IMR-90 (cell line): ENCODE measurements at regions not wholly inside any gene's neighbourhood (a gene's known extent, or its start where the extent isn't known, plus 50 kb on each side); places are given as distances from the start of the nearest gene placed in this dataset.

ENCODE experiments used
- ATAC-seq: fragments of 200-7000 bp; cut with Tn5 transposase; 2 replicates; pipeline ENCODE4 v1.9.1; 2020; ENCODE audit warnings: low read depth, mild to moderate bottlenecking, moderate library complexity
- BruUV-seq: library from RNA; stranded (reverse); fragments of 400-500 nt; replicated peaks from 2 replicates; lab custom pipeline; 2021; lab: Mats Ljungman, UMichigan
- CTCF ChIA-PET: fragments of 300-600 bp; formaldehyde crosslinking; extraction: SDS; loops from one replicate; lab custom pipeline; 2021; ENCODE audit warnings: antibody characterized with exemption; lab: Yijun Ruan, JAX
- POLR2A ChIA-PET: fragments of 300-600 bp; sonication (Branson Sonifier 250); formaldehyde crosslinking; loops from one replicate; lab custom pipeline; 2022; ENCODE audit warnings: antibody characterized with exemption; ENCODE audit not compliant: unreplicated experiment; lab: Charles Lee
- DNase-seq: peaks from one replicate; pipeline ENCODE4 v3.0.0; 2013
- H2AFZ ChIP-seq: replicated peaks from 2 replicates; pipeline ENCODE3; 2013; ENCODE audit warnings: low read length, mild to moderate bottlenecking; ENCODE audit not compliant: poor library complexity
- H2AK5ac ChIP-seq: 2 replicates; pipeline ENCODE4 v1.6.1; 2013; ENCODE audit warnings: low read depth, low read length, inconsistent platforms
- H2AK9ac ChIP-seq: replicated peaks from 2 replicates; pipeline ENCODE3; 2013; ENCODE audit warnings: mild to moderate bottlenecking, low read depth, low read length, moderate library complexity; ENCODE audit not compliant: poor library complexity
- H2BK120ac ChIP-seq: 2 replicates; pipeline ENCODE4 v1.6.1; 2013; ENCODE audit warnings: low read depth, low read length, inconsistent platforms
- H2BK15ac ChIP-seq: 3 replicates; pipeline ENCODE4 v1.6.1; 2013; ENCODE audit warnings: low read depth, low read length, inconsistent platforms
- H2BK20ac ChIP-seq: 2 replicates; pipeline ENCODE4 v1.6.1; 2013; ENCODE audit warnings: low read depth, mild to moderate bottlenecking, inconsistent platforms, low read length, moderate library complexity
- H2BK5ac ChIP-seq: 2 replicates; pipeline ENCODE4 v1.6.1; 2013; ENCODE audit warnings: mild to moderate bottlenecking, low read depth, low read length, inconsistent platforms; ENCODE audit not compliant: poor library complexity, severe bottlenecking
- H3K14ac ChIP-seq: replicated peaks from 2 replicates; pipeline ENCODE4 v1.6.1; 2013; ENCODE audit warnings: low read depth, low read length, inconsistent platforms
- H3K18ac ChIP-seq: 2 replicates; pipeline ENCODE4 v1.6.1; 2013; ENCODE audit warnings: low read depth, low read length, control low read depth
- H3K23ac ChIP-seq: 2 replicates; pipeline ENCODE4 v1.6.1; 2013; ENCODE audit warnings: low read depth, low read length, inconsistent platforms
- H3K27ac ChIP-seq: 2 replicates; pipeline ENCODE4 v1.5.1; 2013; ENCODE audit warnings: mild to moderate bottlenecking, control low read depth, low read length; ENCODE audit not compliant: insufficient read depth
- H3K27me3 ChIP-seq: 2 replicates; pipeline ENCODE4 v1.6.1; 2013; ENCODE audit warnings: low read length; ENCODE audit not compliant: control insufficient read depth, insufficient read depth
- H3K36me3 ChIP-seq: 2 replicates; pipeline ENCODE4 v1.6.1; 2013; ENCODE audit warnings: low read length, mixed read lengths; ENCODE audit not compliant: control insufficient read depth, insufficient read depth
- H3K4ac ChIP-seq: 2 replicates; pipeline ENCODE4 v1.6.1; 2013; ENCODE audit warnings: low read depth, low read length, inconsistent platforms
- H3K4me1 ChIP-seq: 2 replicates; pipeline ENCODE4 v1.6.1; 2013; ENCODE audit warnings: low read length, mixed read lengths; ENCODE audit not compliant: control insufficient read depth, insufficient read depth
- H3K4me2 ChIP-seq: 2 replicates; pipeline ENCODE4 v1.6.1; 2013; ENCODE audit warnings: low read depth, mild to moderate bottlenecking, control low read depth, low read length, moderate library complexity
- H3K4me3 ChIP-seq: 2 replicates; pipeline ENCODE4 v1.5.1; 2013; ENCODE audit warnings: low read depth, mild to moderate bottlenecking, control low read depth, low read length, moderate library complexity; ENCODE audit not compliant: insufficient read depth
- H3K56ac ChIP-seq: 2 replicates; pipeline ENCODE4 v1.6.1; 2013; ENCODE audit warnings: low read length, inconsistent platforms; ENCODE audit not compliant: insufficient read depth; ENCODE audit errors: extremely low read depth
- H3K79me1 ChIP-seq, 2 experiments: 2 replicates each; pipeline ENCODE4 v1.6.1; 2013; ENCODE audit warnings: low read length in 2 of 2, inconsistent platforms in 1 of 2, low read depth in 1 of 2
- H3K9ac ChIP-seq: 2 replicates; pipeline ENCODE4 v1.6.1; 2013; ENCODE audit warnings: low read depth, low read length, control low read depth
- H3K9me1 ChIP-seq: 2 replicates; pipeline ENCODE4 v1.6.1; 2013; ENCODE audit warnings: low read length, inconsistent platforms; ENCODE audit not compliant: insufficient read depth
- H3K9me3 ChIP-seq: 2 replicates; pipeline ENCODE4 v1.6.1; 2013; ENCODE audit warnings: low read length; ENCODE audit not compliant: control insufficient read depth, insufficient read depth
- H4K20me1 ChIP-seq: 2 replicates; pipeline ENCODE4 v1.6.1; 2013; ENCODE audit warnings: low read length, inconsistent platforms; ENCODE audit not compliant: insufficient read depth
- H4K5ac ChIP-seq: 2 replicates; pipeline ENCODE4 v1.6.1; 2013; ENCODE audit warnings: mild to moderate bottlenecking, low read depth, low read length, control low read depth
- H4K8ac ChIP-seq, 2 experiments: 2 replicates each; pipeline ENCODE4 v1.6.1; 2013; ENCODE audit warnings: low read depth in 2 of 2, low read length in 2 of 2, control low read depth in 1 of 2, inconsistent platforms in 1 of 2
- H4K91ac ChIP-seq: 2 replicates; pipeline ENCODE4 v1.6.1; 2013; ENCODE audit warnings: low read depth, low read length, inconsistent platforms; ENCODE audit not compliant: insufficient read depth
- BHLHE40 ChIP-seq: fragments of 150-350 bp; IDR thresholded peaks from 2 replicates; pipeline ENCODE4 v1.6.1; 2016; ENCODE audit warnings: mild to moderate bottlenecking, low read depth, low read length
- CEBPB ChIP-seq: IDR thresholded peaks from 2 replicates; pipeline ENCODE4 v1.6.1; 2012; ENCODE audit warnings: low read depth, low read length, improper control_type of control experiment
- CHD1 ChIP-seq: IDR thresholded peaks from 2 replicates; pipeline ENCODE4 v1.6.1; 2012; ENCODE audit warnings: low read depth, low read length, improper control_type of control experiment
- FOS ChIP-seq: fragments of 150-350 bp; IDR thresholded peaks from 2 replicates; pipeline ENCODE4 v1.6.1; 2016; ENCODE audit warnings: low read depth, low read length
- MAFK ChIP-seq: IDR thresholded peaks from 2 replicates; pipeline ENCODE4 v1.6.1; 2012; ENCODE audit warnings: low read depth, low read length, improper control_type of control experiment
- MXI1 ChIP-seq: IDR thresholded peaks from 2 replicates; pipeline ENCODE4 v1.6.1; 2012; ENCODE audit warnings: low read depth, mild to moderate bottlenecking, low read length, moderate library complexity, borderline replicate concordance
- POLR2A ChIP-seq: IDR thresholded peaks from 2 replicates; pipeline ENCODE4 v1.6.1; 2012; ENCODE audit warnings: mild to moderate bottlenecking, low read depth, low read length
- RAD21 ChIP-seq: IDR thresholded peaks from 2 replicates; pipeline ENCODE4 v1.6.1; 2012; ENCODE audit warnings: low read length, improper control_type of control experiment
- RFX5 ChIP-seq: IDR thresholded peaks from 2 replicates; pipeline ENCODE4 v1.8.0; 2012; ENCODE audit warnings: low read depth, mild to moderate bottlenecking, low read length, moderate library complexity
- WGBS, 2 experiments: methylation state at CpG; one replicate each; pipeline versions ENCODE4 v1.1.5 to v1.1.7; 2013; ENCODE audit warnings: missing lambda C conversion rate in 2 of 2; ENCODE audit not compliant: insufficient read length in 1 of 2; ENCODE audit errors: extremely low coverage in 2 of 2; 5-methylcytosine and 5-hydroxymethylcytosine counted together
- dilution Hi-C: fragments of 300-500 bp; cut with HindIII; formaldehyde crosslinking; loops from one replicate; pipeline ENCODE4 v1.14.3; 2018; ENCODE audit warnings: low sequenced_read_pairs; ENCODE audit not compliant: unreplicated experiment
- in situ Hi-C: fragments of 300-500 bp; cut with MboI; formaldehyde crosslinking; loops from 3 replicates; pipeline ENCODE4 v1.14.3; 2019; ENCODE audit warnings: low sequenced_read_pairs, inconsistent platforms, mixed read lengths
- intact Hi-C: fragments of 100-400 bp; cut with micrococcal nuclease; formaldehyde crosslinking; loops from 2 replicates; pipeline ENCODE4 v1.10.0; 2022
- TF ChIP-seq, protein P1 (sequence below): conservative IDR thresholded peaks from 2 replicates; pipeline ENCODE4 v1.5.1; 2012; ENCODE audit warnings: mild to moderate bottlenecking, low read depth, low read length, improper control_type of control experiment
- TF ChIP-seq, protein P2 (sequence below): fragments of 150-350 bp; IDR thresholded peaks from 2 replicates; pipeline ENCODE4 v1.6.1; 2017; ENCODE audit warnings: mild to moderate bottlenecking, antibody characterized with exemption, low read length, low read depth

DNA sequence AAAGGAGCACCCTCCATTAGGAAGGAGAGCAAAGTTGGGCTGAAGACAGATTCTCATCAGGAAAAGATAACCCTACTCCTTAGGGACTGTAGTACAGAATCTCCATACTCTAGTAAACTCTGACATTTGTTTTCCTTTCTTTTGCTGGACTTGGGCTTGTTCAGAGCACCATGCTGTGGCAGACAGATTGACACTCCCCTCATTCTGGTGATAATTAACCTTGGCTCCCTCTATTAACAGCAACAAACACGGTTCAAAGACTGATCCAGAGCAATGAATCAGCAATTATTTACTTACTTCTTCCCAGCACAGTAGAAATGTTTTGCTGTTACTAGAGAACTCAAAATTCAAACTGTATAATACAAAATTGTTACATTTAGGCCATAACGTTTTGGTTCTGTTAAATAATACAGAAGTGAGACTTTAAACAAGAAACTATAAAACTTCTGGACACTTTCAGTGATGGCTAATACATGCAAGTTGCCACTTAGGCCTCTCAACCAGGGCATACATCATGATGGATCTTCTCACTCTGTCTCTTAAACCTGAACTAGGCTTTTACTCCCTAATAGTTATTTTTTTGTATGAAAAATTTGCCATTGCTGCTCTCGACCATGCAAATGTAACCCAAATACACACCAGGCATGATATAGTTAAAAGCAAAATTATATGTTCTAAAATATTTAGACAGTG, 639.0 kb downstream of the IPMK start:
- BruUV-seq, result no TSS peak
- no peaks in the 10 kb centered on the region for H4K20me1 ChIP-seq
- no peak overlapping the region for H2BK15ac ChIP-seq
- no peaks in the 10 kb centered on the region for H3K9me3 ChIP-seq
- no peak overlapping the region for H3K27ac ChIP-seq
- WGBS, 2 experiments, result no CpG with 5 or more reads among the region's 3 CpGs
- H3K56ac ChIP-seq, result no peak overlapping the region
- in situ Hi-C loops (no loop called here), dilution Hi-C loops (no loop called here), intact Hi-C loops (no loop called here)
- ChIA-PET CTCF (no interaction called here), POLR2A (no interaction called here)
- H4K5ac ChIP-seq, result no peak overlapping the region
- TF ChIP-seq FOS (no peak), POLR2A (no peak), CHD1 (no peak), MAFK (no peak), CEBPB (no peak), BHLHE40 (no peak), MXI1 (no peak), RFX5 (no peak), RAD21 (no peak)
- TF ChIP-seq, protein P1, sequence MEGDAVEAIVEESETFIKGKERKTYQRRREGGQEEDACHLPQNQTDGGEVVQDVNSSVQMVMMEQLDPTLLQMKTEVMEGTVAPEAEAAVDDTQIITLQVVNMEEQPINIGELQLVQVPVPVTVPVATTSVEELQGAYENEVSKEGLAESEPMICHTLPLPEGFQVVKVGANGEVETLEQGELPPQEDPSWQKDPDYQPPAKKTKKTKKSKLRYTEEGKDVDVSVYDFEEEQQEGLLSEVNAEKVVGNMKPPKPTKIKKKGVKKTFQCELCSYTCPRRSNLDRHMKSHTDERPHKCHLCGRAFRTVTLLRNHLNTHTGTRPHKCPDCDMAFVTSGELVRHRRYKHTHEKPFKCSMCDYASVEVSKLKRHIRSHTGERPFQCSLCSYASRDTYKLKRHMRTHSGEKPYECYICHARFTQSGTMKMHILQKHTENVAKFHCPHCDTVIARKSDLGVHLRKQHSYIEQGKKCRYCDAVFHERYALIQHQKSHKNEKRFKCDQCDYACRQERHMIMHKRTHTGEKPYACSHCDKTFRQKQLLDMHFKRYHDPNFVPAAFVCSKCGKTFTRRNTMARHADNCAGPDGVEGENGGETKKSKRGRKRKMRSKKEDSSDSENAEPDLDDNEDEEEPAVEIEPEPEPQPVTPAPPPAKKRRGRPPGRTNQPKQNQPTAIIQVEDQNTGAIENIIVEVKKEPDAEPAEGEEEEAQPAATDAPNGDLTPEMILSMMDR, result no peak
- TF ChIP-seq, protein P2, sequence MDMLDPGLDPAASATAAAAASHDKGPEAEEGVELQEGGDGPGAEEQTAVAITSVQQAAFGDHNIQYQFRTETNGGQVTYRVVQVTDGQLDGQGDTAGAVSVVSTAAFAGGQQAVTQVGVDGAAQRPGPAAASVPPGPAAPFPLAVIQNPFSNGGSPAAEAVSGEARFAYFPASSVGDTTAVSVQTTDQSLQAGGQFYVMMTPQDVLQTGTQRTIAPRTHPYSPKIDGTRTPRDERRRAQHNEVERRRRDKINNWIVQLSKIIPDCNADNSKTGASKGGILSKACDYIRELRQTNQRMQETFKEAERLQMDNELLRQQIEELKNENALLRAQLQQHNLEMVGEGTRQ, result no peak
- H4K91ac ChIP-seq, result no peak overlapping the region
- H3K79me1 ChIP-seq, result no peaks in the 10 kb centered on the region
- no peaks in the 10 kb centered on the region for H3K27me3 ChIP-seq
- H2AFZ ChIP-seq, result no peak overlapping the region
- H3K36me3 ChIP-seq, result no peaks in the 10 kb centered on the region
- no peaks in the 10 kb centered on the region for H3K4me1 ChIP-seq
- no peak overlapping the region for H3K4me3 ChIP-seq
- ATAC-seq (no peak), DNase-seq (no peak)
- no peak overlapping the region for H2BK120ac ChIP-seq
- no peak overlapping the region for H3K4ac ChIP-seq
- H3K14ac ChIP-seq, result no peak overlapping the region
- no peak overlapping the region for H2AK9ac ChIP-seq
- no peak overlapping the region for H4K8ac ChIP-seq
- no peak overlapping the region for H3K23ac ChIP-seq
- H2BK20ac ChIP-seq, result no peak overlapping the region
- no peak overlapping the region for H3K18ac ChIP-seq
- H2AK5ac ChIP-seq, result no peak overlapping the region
- no peak overlapping the region for H2BK5ac ChIP-seq
- H3K9me1 ChIP-seq, result no peaks in the 10 kb centered on the region
- H3K9ac ChIP-seq, result no peak overlapping the region
- H3K4me2 ChIP-seq, result no peak overlapping the region
